ENCODE measurements at regions not wholly inside any gene's neighbourhood (a gene's known extent, or its start where the extent isn't known, plus 50 kb on each side); places are given as distances from the start of the nearest gene placed in this dataset.

DNA sequence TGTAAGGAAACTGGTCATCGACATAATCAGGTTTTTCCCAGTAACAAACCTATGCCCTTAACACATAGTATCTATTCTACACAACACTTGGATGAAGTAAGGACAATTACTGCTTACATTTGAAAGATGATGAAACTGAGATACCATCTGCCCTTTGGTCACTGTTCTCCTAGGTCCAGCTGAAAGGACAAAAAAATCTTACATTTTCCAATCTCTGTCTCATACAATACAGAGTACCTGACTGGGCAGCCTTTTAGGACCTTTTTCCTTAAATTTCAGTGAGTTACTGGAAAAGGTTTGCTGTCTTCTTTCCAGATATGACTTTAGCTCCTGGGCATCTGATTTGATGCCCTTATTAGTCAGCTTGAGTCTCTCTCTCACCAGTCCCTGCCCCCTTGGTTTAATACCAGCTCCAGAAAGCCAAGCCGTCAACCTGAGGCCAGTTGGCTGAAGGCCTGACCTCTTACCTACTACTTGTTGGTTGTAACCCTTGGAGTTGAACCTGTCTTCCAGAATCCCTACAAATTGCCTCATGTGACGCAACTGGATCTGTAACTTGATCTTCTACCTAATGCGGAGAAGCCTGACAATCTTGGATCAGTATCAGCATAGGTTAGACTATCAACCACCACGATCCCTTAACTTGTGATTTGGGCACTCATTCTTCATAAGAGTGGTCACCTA is 355.3 kb upstream of the ZNF385D start:
- intact Hi-C loops (cut with micrococcal nuclease): no loop called here
- no peaks in the 10 kb centered on the region for H3K27me3 ChIP-seq (ENCODE audit: low read depth)
- no peaks in the 10 kb centered on the region for H3K4me1 ChIP-seq
- TF ChIP-seq, protein P1, sequence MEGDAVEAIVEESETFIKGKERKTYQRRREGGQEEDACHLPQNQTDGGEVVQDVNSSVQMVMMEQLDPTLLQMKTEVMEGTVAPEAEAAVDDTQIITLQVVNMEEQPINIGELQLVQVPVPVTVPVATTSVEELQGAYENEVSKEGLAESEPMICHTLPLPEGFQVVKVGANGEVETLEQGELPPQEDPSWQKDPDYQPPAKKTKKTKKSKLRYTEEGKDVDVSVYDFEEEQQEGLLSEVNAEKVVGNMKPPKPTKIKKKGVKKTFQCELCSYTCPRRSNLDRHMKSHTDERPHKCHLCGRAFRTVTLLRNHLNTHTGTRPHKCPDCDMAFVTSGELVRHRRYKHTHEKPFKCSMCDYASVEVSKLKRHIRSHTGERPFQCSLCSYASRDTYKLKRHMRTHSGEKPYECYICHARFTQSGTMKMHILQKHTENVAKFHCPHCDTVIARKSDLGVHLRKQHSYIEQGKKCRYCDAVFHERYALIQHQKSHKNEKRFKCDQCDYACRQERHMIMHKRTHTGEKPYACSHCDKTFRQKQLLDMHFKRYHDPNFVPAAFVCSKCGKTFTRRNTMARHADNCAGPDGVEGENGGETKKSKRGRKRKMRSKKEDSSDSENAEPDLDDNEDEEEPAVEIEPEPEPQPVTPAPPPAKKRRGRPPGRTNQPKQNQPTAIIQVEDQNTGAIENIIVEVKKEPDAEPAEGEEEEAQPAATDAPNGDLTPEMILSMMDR (IDR thresholded peaks at IDR 0.05; ENCODE audit: borderline replicate concordance): no peak
- no peaks in the 10 kb centered on the region for H3K36me3 ChIP-seq
- no peaks in the 10 kb centered on the region for H3K9me3 ChIP-seq (replicated peaks)
- no peak for DNase-seq
- H3K4me3 ChIP-seq: no peak overlapping the region
- H3K27ac ChIP-seq (replicated peaks): no peak overlapping the region

DNA sequence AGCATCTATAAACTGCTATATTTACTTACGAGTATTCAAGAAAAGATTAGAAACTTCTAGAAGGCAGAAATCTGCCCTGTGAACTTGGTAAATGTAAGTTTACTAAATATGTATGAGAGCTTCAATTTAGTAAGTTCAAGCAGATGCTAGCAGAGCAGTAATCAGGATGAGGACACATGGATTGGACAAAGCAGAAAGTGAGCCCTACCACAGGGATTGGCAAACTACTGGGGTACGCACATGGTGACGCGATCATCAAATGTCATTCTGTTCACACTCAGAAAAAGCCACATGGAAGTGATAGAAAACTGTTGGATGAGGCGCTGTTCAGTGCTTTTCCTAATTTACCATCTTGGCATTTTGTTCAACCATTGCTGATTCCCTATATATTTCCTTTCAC is 360.2 kb upstream of the ZNF385D start:
- intact Hi-C loops (cut with micrococcal nuclease): no loop called here
- no peaks in the 10 kb centered on the region for H3K36me3 ChIP-seq
- H3K4me1 ChIP-seq: no peaks in the 10 kb centered on the region
- DNase-seq: no peak
- no peaks in the 10 kb centered on the region for H3K27me3 ChIP-seq (ENCODE audit: low read depth)
- TF ChIP-seq, protein P1 (IDR thresholded peaks at IDR 0.05; ENCODE audit: borderline replicate concordance): no peak
- no peak overlapping the region for H3K4me3 ChIP-seq
- no peaks in the 10 kb centered on the region for H3K9me3 ChIP-seq (replicated peaks)
- H3K27ac ChIP-seq (replicated peaks): no peak overlapping the region

DNA sequence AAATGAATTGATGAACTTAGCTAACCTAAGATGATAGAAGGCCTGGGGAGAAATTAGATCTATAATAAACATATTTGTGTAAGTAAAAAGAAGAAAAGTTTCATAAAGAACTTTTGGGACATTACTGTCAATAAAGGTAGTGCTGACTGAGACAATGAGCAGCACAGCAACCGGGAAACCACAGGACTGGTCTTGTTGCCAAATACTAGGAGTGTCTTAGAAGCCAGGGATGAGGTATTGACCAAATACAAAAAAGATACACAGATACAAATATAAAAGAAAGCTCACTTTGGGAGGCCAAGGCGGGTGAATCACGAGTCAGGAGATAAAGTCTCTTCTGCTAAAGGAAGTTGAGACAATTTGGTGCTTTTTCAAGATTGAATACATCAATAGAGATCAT is 362.4 kb upstream of the ZNF385D start:
- Histone ChIP-seq H3K4me3 (no peak overlapping the region), H3K36me3 (no peaks in the 10 kb centered on the region), H3K9me3 (replicated peaks) (no peaks in the 10 kb centered on the region), H3K4me1 (no peaks in the 10 kb centered on the region), H3K27ac (replicated peaks) (no peak overlapping the region), H3K27me3 (ENCODE audit: low read depth) (no peaks in the 10 kb centered on the region)
- TF ChIP-seq, protein P1 (IDR thresholded peaks at IDR 0.05; ENCODE audit: borderline replicate concordance): no peak
- no peak for DNase-seq
- intact Hi-C loops (cut with micrococcal nuclease): no loop called here

DNA sequence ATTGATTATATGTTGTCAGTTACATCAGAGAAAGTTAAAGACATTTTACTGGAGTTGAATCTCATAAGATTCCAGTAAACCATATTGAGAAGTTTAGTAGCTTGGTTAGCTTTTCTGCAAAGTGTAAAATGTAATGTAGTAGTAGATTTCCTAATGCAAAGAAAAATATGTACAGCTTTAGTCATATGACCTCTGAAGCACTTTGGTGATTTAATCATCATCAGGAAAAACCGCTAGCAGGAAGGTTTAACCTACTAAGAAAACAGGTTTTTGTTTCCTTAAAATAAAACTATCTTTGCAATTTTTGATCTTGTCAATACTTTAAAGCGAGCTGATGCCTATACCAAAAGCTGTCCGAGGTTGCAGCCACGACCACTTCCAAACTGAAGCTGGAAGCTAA is 364.6 kb upstream of the ZNF385D start:
- Histone ChIP-seq H3K27ac (replicated peaks) (no peak overlapping the region), H3K4me1 (no peaks in the 10 kb centered on the region), H3K9me3 (replicated peaks) (no peaks in the 10 kb centered on the region), H3K27me3 (ENCODE audit: low read depth) (no peaks in the 10 kb centered on the region), H3K4me3 (no peak overlapping the region), H3K36me3 (no peaks in the 10 kb centered on the region)
- no peak for DNase-seq
- intact Hi-C loops (cut with micrococcal nuclease): no loop called here
- TF ChIP-seq, protein P1 (IDR thresholded peaks at IDR 0.05; ENCODE audit: borderline replicate concordance): no peak

DNA sequence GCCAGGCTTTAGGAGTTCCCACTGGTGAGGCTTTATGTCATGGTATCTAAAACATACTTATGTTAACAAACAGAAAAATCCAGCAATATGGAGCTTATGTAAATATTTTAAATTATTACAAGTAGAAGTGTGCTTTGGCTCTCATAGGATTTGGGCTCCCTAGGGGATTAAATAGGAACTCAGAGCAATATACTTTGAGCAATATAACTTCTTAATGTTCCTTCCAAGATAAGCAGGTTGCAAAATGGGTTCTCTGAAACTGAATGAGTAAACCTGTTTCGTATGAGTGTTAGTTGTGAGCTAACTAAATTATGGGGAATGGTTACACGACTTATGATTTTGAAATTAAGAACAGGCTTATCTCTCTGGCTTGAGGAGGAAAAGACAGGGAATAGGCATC is 366.1 kb upstream of the ZNF385D start:
- no peak overlapping the region for H3K4me3 ChIP-seq
- TF ChIP-seq, protein P1 (IDR thresholded peaks at IDR 0.05; ENCODE audit: borderline replicate concordance): no peak
- intact Hi-C loops (cut with micrococcal nuclease): no loop called here

More for the DNA sequence above, 366.1 kb upstream of the ZNF385D start:
- Histone ChIP-seq H3K27ac (replicated peaks) (no peak overlapping the region), H3K9me3 (replicated peaks) (no peaks in the 10 kb centered on the region), H3K27me3 (ENCODE audit: low read depth) (no peaks in the 10 kb centered on the region), H3K36me3 (no peaks in the 10 kb centered on the region), H3K4me1 (no peaks in the 10 kb centered on the region)
- DNase-seq: no peak

Data from left ventricle myocardium inferior (tissue), 1 donor.